GM19468 (cell line): ENCODE measurements at regions not wholly inside any gene's neighbourhood (a gene's known extent, or its start where the extent isn't known, plus 50 kb on each side); places are given as distances from the start of the nearest gene placed in this dataset.
"Not testable (repeated sequence)": the region's sequence is repeated elsewhere in the genome, so short reads cannot be mapped to it uniquely, and the experiment has no call there.

Source experiments
- ATAC-seq: cut with Tn5 transposase; IDR thresholded peaks from one replicate; pipeline ENCODE4 v1.9.1; 2021; ENCODE audit warnings: mild to moderate bottlenecking, moderate library complexity, moderate number of reproducible peaks; ENCODE audit not compliant: unreplicated experiment; ENCODE audit errors: extremely low read depth

GRCh38 chr2:129046475-129046874 lies 727.8 kb upstream of the HS6ST1 start:
- ATAC-seq, result not testable (repeated sequence)

- ATAC-seq, result no peak
These were observed 731.4 kb upstream of the HS6ST1 start for GRCh38 chr2:129050101-129050500.

- no peak for ATAC-seq
These were observed 736.6 kb upstream of the HS6ST1 start for GRCh38 chr2:129055242-129055641.

GRCh38 chr2:129055824-129056223 lies 737.2 kb upstream of the HS6ST1 start:
- ATAC-seq, result no peak

- no peak for ATAC-seq
These were observed 737.8 kb upstream of the HS6ST1 start for GRCh38 chr2:129056309-129056958.

- no peak for ATAC-seq
These were observed 738.3 kb upstream of the HS6ST1 start for GRCh38 chr2:129056959-129057317.

- no peak for ATAC-seq
These were observed 740.3 kb upstream of the HS6ST1 start for GRCh38 chr2:129058981-129059380.

GRCh38 chr2:129059476-129059875 lies 740.8 kb upstream of the HS6ST1 start:
- ATAC-seq, result no peak

- no peak for ATAC-seq
These were observed 742.6 kb upstream of the HS6ST1 start for GRCh38 chr2:129061069-129061768.

- ATAC-seq, result no peak
These were observed 743.1 kb upstream of the HS6ST1 start for GRCh38 chr2:129061769-129062121.

GRCh38 chr2:129062146-129062912 lies 743.7 kb upstream of the HS6ST1 start:
- ATAC-seq, result no peak

GRCh38 chr2:129067070-129067469 lies 748.4 kb upstream of the HS6ST1 start:
- no peak for ATAC-seq

- no peak for ATAC-seq
These were observed 749.3 kb upstream of the HS6ST1 start for GRCh38 chr2:129067953-129068352.

- no peak for ATAC-seq
These were observed 749.9 kb upstream of the HS6ST1 start for GRCh38 chr2:129068543-129068942.

- no peak for ATAC-seq
These were observed 751.4 kb upstream of the HS6ST1 start for GRCh38 chr2:129069875-129070594.

GRCh38 chr2:129070663-129071062 lies 752.0 kb upstream of the HS6ST1 start:
- ATAC-seq, result no peak

GRCh38 chr2:129071531-129071930 lies 752.9 kb upstream of the HS6ST1 start:
- ATAC-seq, result no peak

- no peak for ATAC-seq
These were observed 755.7 kb upstream of the HS6ST1 start for GRCh38 chr2:129074298-129074920.

- no peak for ATAC-seq
These were observed 759.9 kb upstream of the HS6ST1 start for GRCh38 chr2:129078548-129078947.

- no peak for ATAC-seq
These were observed 762.2 kb upstream of the HS6ST1 start for GRCh38 chr2:129080715-129081476.
